ENCODE measurements at regions not wholly inside any gene's neighbourhood (a gene's known extent, or its start where the extent isn't known, plus 50 kb on each side); places are given as distances from the start of the nearest gene placed in this dataset.

DNA sequence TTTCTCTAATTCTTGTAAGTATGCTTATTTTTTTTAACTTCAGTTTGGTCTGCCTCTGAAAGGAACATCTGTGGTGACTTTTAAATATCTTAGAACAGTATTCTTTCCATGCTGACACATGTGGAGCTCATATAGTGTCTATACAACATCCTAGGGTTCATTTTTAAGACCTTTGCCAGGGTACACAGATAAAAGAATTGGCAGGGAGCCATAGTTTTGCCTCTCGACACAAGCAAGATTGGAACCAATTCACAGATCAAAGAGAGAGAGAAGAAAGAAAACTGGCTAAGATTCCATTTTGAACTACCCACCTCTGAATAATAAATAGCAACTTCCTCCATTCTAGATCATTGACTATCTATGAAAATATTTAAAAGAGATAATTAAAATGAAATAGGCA lies 142.7 kb upstream of the ST6GAL2 start:
- Histone ChIP-seq H2AFZ (ENCODE audit: low read depth, low read length) (no peak overlapping the region), H3K9me1 (ENCODE audit: control insufficient read depth, insufficient read depth, low read length) (no peaks in the 10 kb centered on the region), H3K36me3 (ENCODE audit: control insufficient read depth, insufficient read depth, low read length) (no peaks in the 10 kb centered on the region), H3K9me3 (replicated peaks; ENCODE audit: control insufficient read depth, insufficient read depth, low read depth, low read length) (no peaks in the 10 kb centered on the region), H3K27ac (ENCODE audit: extremely low read depth, low read depth, low read length) (no peak overlapping the region), H3K4me3 (no peak overlapping the region), H3K27me3 (ENCODE audit: control insufficient read depth in 2 of 2, insufficient read depth in 2 of 2, low read length in 2 of 2) (no peaks in the 10 kb centered on the region), H3K9ac (ENCODE audit: insufficient read depth in 1 of 2, low read depth in 2 of 2, low read length in 2 of 2) (no peak overlapping the region), H3K4me1 (replicated peaks in 1 of 2; ENCODE audit: control insufficient read depth in 2 of 2, insufficient read depth in 2 of 2, low read length in 2 of 2) (no peaks in the 10 kb centered on the region), H4K20me1 (replicated peaks; ENCODE audit: control insufficient read depth, insufficient read depth, low read length) (no peaks in the 10 kb centered on the region), H3K79me2 (ENCODE audit: control insufficient read depth, insufficient read depth, low read length) (no peaks in the 10 kb centered on the region), H3K4me2 (ENCODE audit: insufficient read depth, low read length) (no peak overlapping the region)
- 0% methylated on average over 1 of the region's 1 CpG for WGBS (ENCODE audit: insufficient coverage, low coverage, missing lambda C conversion rate)
- ChIA-PET CTCF (ENCODE audit: low intra/inter-chr PET ratio) (no interaction called here), POLR2A (no interaction called here)
- FAIRE-seq (no peak), ATAC-seq (no peak), DNase-seq (ENCODE audit: extremely low read depth in 1 of 4, low spot score in 3 of 4) (no peak)
- intact Hi-C loops (cut with micrococcal nuclease), result no loop called here
- no TSS peak for BruUV-seq (replicated peaks)
- in situ Hi-C loops (cut with MboI), result no loop called here
- no peak for TF ChIP-seq ZNF407 (IDR thresholded peaks at IDR 0.05; ENCODE audit: low read depth)
- TF ChIP-seq KLF6 (CRISPR knock-in tag; IDR thresholded peaks at IDR 0.05; ENCODE audit: borderline replicate concordance), result no peak
- TF ChIP-seq KLF13 (tag; IDR thresholded peaks at IDR 0.05; ENCODE audit: borderline replicate concordance, low read depth), result no peak
- no peak for TF ChIP-seq CREB5 (CRISPR knock-in tag; IDR thresholded peaks at IDR 0.05)
- no peak for TF ChIP-seq TCF7 (IDR thresholded peaks at IDR 0.05; ENCODE audit: borderline replicate concordance)
- no peak for TF ChIP-seq POLR2H (tag; IDR thresholded peaks at IDR 0.05; ENCODE audit: low read depth)
- TF ChIP-seq HNRNPH1 (optimal IDR thresholded peaks at IDR 0.05; ENCODE audit: low read depth, low read length), result no peak
- TF ChIP-seq GABPA (tag; conservative IDR thresholded peaks at IDR 0.05; ENCODE audit: low read depth), result no peak
- TF ChIP-seq CCNT2 (IDR thresholded peaks at IDR 0.05; ENCODE audit: borderline replicate concordance, extremely low read depth, insufficient read length, low read depth, low read length), result no peak
- TF ChIP-seq, protein P1, sequence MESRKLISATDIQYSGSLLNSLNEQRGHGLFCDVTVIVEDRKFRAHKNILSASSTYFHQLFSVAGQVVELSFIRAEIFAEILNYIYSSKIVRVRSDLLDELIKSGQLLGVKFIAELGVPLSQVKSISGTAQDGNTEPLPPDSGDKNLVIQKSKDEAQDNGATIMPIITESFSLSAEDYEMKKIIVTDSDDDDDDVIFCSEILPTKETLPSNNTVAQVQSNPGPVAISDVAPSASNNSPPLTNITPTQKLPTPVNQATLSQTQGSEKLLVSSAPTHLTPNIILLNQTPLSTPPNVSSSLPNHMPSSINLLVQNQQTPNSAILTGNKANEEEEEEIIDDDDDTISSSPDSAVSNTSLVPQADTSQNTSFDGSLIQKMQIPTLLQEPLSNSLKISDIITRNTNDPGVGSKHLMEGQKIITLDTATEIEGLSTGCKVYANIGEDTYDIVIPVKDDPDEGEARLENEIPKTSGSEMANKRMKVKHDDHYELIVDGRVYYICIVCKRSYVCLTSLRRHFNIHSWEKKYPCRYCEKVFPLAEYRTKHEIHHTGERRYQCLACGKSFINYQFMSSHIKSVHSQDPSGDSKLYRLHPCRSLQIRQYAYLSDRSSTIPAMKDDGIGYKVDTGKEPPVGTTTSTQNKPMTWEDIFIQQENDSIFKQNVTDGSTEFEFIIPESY (CRISPR knock-in tag; IDR thresholded peaks at IDR 0.05), result no peak
- no peak for TF ChIP-seq ZNF586 (CRISPR knock-in tag; conservative IDR thresholded peaks at IDR 0.05)

Measured in K562 (cell line).